ENCODE measurements at regions not wholly inside any gene's neighbourhood (a gene's known extent, or its start where the extent isn't known, plus 50 kb on each side); places are given as distances from the start of the nearest gene placed in this dataset.
"Not testable (repeated sequence)": the region's sequence is repeated elsewhere in the genome, so short reads cannot be mapped to it uniquely, and the experiment has no call there.

GRCh38 chr7:150046290-150047194 is 172.8 kb downstream of the ATP6V0E2 start:
- not testable (repeated sequence) for DNase-seq (ENCODE audit: low read depth)

- not testable (repeated sequence) for DNase-seq (ENCODE audit: low read depth)
These were observed 173.6 kb downstream of the ATP6V0E2 start for GRCh38 chr7:150047329-150047728.

GRCh38 chr7:150047772-150048171 is 174.0 kb downstream of the ATP6V0E2 start:
- not testable (repeated sequence) for DNase-seq (ENCODE audit: low read depth)

GRCh38 chr7:150048244-150049011 is 174.7 kb downstream of the ATP6V0E2 start:
- not testable (repeated sequence) for DNase-seq (ENCODE audit: low read depth)

GRCh38 chr7:150049012-150049655 is 175.4 kb downstream of the ATP6V0E2 start:
- DNase-seq (ENCODE audit: low read depth): peak; percentile 10

- not testable (repeated sequence) for DNase-seq (ENCODE audit: low read depth)
These were observed 179.6 kb downstream of the ATP6V0E2 start for GRCh38 chr7:150053396-150053795.

- DNase-seq (ENCODE audit: low read depth): not testable (repeated sequence)
These were observed 180.5 kb downstream of the ATP6V0E2 start for GRCh38 chr7:150054242-150054641.

GRCh38 chr7:150060259-150061221 is 186.8 kb downstream of the ATP6V0E2 start:
- DNase-seq (ENCODE audit: low read depth): not testable (repeated sequence)

- DNase-seq (ENCODE audit: low read depth): not testable (repeated sequence)
These were observed 189.4 kb downstream of the ATP6V0E2 start for GRCh38 chr7:150063195-150063594.

- not testable (repeated sequence) for DNase-seq (ENCODE audit: low read depth)
These were observed 196.0 kb downstream of the ATP6V0E2 start for GRCh38 chr7:150069555-150070313.

GRCh38 chr7:150077543-150077942 is 203.8 kb downstream of the ATP6V0E2 start:
- not testable (repeated sequence) for DNase-seq (ENCODE audit: low read depth)

- not testable (repeated sequence) for DNase-seq (ENCODE audit: low read depth)
These were observed 208.1 kb downstream of the ATP6V0E2 start for GRCh38 chr7:150081865-150082264.

GRCh38 chr7:150084724-150085123 is 211.0 kb downstream of the ATP6V0E2 start:
- not testable (repeated sequence) for DNase-seq (ENCODE audit: low read depth)

GRCh38 chr7:150087478-150087877 is 213.7 kb downstream of the ATP6V0E2 start:
- DNase-seq (ENCODE audit: low read depth): peak; percentile 48

GRCh38 chr7:150089139-150089538 is 215.4 kb downstream of the ATP6V0E2 start:
- peak; percentile 1 for DNase-seq (ENCODE audit: low read depth)

GRCh38 chr7:150090776-150091175 is 217.0 kb downstream of the ATP6V0E2 start:
- DNase-seq (ENCODE audit: low read depth): not testable (repeated sequence)

GRCh38 chr7:150093897-150094296 is 220.1 kb downstream of the ATP6V0E2 start:
- DNase-seq (ENCODE audit: low read depth): not testable (repeated sequence)

GRCh38 chr7:150096213-150096994 is 222.6 kb downstream of the ATP6V0E2 start:
- DNase-seq (ENCODE audit: low read depth): not testable (repeated sequence)

- not testable (repeated sequence) for DNase-seq (ENCODE audit: low read depth)
These were observed 224.6 kb upstream of the LRRC61 start for GRCh38 chr7:150098592-150098991.
